Activated CD4-positive, alpha-beta T cell treated with anti-CD3 and anti-CD28 coated beads, Interleukin-2, Interleukin-6, amounts not matched to agents 100 ng/mL and 50 ng/mL, durations not matched to agents 16 hours and 8 hours (primary cell): ENCODE measurements at regions not wholly inside any gene's neighbourhood (a gene's known extent, or its start where the extent isn't known, plus 50 kb on each side); places are given as distances from the start of the nearest gene placed in this dataset.

ENCODE experiments used
- DNase-seq: peaks from one replicate; pipeline ENCODE4 v3.0.0-alpha.2; 2020

DNA sequence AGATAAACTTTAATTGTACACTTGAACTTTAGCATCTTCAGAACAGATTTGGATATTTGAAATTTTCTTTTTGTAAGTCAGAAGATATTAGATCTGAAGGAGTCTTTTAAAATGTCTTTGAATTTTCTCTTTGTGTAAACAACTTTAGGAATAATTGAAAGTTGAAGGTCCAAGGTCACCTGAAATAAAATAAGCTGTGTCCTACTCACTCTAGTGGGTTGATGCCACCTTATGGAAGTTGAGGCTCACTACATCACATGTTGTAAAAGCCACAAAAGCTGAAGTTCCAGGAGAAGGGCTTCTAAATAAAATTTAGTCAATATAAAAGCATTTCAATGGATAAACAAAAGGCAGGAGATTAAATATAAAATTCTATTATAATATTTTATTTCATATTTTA, 122.0 kb upstream of the ATXN7L3B start:
- DNase-seq = peak; percentile 19

DNA sequence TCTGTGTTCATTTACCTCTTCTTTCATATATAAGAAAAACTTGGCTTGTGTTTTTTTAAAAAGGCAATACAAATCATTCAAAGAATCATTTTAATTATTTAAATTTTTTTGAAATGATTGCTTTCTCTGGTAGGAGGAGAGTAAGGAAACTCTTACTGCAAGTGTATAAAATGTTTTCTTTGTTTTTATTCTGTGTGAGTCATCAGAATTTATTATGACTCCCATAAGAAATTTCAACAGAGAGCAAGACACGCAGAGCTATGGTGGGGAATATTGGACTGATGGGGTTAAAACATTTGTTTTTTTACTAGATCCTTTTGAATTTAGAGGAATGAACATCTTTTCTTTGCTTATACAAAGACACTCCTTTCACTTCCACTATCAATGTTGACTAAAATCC, 119.1 kb upstream of the ATXN7L3B start:
- no peak for DNase-seq

- DNase-seq = no peak
Measured at GRCh38 chr12:74424778-74425177, 112.9 kb upstream of the ATXN7L3B start.

DNA sequence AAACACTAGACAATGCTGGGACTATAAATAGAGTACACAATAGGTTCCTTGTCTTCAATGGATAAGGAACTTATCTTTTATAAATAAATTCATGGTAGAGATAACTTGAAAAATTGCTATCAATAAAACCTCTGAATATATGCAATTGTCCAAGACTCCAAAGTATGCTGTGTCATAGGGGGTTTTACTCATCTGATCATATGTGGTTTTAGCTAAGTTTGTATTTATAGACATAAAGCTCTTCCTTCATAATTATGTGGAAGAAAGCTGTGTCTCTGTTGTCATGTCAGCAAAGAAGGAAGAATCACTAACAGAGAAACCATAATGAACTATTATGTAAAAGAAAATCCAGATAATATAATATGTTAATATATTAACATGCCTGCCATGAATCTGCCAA, 111.5 kb upstream of the ATXN7L3B start:
- no peak for DNase-seq

GRCh38 chr12:74429535-74429934, 108.1 kb upstream of the ATXN7L3B start:
- no peak for DNase-seq

- no peak for DNase-seq
Measured at GRCh38 chr12:74431801-74432200, 105.8 kb upstream of the ATXN7L3B start.

DNA sequence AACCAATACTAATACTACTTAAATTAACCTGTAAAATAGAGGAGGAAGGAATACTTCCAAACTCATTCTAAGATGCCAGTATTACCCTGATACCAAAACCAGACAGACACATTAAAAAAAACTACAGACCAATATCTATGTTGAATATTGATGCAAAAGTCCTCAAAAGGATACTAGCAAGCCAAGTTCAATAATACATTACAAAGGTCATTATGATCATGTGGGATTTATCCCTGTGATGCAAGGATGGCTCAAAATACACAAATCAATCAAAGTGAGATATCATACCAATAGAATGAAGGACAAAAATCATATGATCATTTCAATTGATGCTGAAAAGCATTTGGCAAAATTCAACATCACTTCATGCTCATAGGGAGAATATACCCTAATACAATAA, 97.2 kb upstream of the ATXN7L3B start:
- no peak for DNase-seq

- DNase-seq = no peak
Measured at GRCh38 chr12:74441872-74442271, 95.8 kb upstream of the ATXN7L3B start.

- no peak for DNase-seq
Measured at GRCh38 chr12:74446466-74446865, 91.2 kb upstream of the ATXN7L3B start.

DNA sequence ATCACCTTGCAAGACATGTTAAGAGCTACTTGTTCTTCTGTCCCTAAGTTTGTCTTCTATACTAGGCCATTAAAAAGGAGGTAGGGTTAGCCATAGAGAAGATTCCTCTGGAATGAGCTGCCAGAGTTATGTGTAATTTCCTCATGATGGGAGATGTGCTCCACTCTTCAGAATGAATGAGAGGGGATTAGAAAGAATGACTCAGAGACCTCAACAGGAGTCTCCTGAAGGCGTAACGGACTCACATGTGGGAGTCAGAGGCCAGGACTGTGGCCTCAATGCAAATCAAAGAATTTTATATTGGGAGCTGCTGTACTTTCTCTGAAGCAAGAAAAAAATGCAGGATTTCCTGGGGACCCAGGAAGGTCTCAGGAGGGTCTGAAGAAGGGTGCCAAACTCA, 87.8 kb upstream of the ATXN7L3B start:
- no peak for DNase-seq

GRCh38 chr12:74454109-74454508, 83.5 kb upstream of the ATXN7L3B start:
- no peak for DNase-seq

GRCh38 chr12:74455429-74455828, 82.2 kb upstream of the ATXN7L3B start:
- no peak for DNase-seq

DNA sequence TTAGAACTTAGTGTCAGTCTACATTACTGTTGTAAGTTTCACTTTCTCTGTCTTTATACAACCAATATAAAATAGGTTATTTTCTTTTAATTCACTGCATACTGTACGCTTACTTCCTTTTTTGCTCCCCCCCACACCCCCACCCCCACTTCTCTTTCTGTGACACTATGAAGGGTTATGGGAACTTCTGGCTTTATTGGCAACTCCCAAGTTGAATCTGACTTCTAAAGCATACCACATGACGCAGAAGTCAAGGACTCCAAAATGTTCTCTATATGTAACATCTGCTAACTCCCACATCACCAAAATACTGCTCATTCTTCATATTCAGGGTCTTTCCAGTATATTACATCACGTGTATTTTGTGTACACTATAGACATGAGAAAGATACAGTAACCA, 81.2 kb upstream of the ATXN7L3B start:
- DNase-seq = no peak

DNA sequence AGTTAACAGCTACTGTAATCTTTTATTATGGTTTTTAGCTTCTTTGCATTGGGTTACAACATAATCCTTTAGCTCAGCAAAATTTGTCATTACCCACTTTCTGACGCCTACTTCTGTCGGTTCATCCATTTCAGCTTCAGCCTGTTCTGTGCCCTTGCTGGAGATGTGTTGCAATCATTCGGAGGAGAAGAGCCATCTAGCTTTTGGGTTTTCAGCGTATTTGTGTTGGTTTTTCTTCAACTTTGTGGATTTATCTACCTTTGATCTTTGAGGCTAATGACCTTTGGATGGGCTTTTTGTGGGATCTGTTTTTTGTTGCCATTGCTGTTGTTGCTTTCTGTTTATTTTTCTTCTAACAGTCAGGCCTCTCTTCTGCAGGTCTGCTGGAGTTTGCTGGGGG, 69.2 kb upstream of the ATXN7L3B start:
- DNase-seq = no peak

DNA sequence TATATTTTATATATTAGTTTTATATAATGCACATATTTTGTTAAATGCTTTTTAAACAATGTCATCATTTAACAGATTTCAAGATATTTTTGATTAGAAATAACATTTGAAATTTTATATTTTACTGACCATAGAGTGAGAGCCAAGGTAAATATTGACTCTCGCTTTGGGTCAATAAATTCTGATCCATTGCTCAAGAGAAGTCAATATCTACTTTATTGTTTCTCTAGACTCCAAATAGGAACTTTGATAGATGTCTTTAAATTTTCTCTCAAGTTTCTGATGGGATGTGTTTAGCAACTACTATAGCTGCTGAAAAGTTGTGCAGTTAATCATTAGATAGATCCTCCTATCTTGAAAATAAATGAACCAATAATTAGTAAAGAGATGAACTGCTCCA, 61.4 kb upstream of the ATXN7L3B start:
- no peak for DNase-seq

DNA sequence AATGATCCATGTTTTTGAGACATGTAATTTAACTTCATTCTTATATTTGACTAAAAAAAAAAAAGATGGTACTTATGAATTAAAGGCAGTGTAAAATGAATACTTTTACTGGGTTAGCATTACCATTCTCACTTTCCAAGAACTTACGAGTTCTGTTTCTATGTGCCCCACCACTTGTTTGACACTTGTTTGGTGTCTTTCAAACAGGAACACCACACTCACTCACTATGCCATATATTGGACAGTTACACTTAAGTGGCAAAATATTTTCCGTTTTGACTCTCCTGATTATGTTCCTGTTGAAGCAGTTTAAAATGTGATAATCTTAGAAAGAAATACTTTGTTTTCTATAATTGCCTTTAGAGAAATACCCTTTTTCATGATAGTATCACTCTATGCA, 56.6 kb upstream of the ATXN7L3B start:
- DNase-seq = no peak

GRCh38 chr12:74482115-74482514, 55.5 kb upstream of the ATXN7L3B start:
- DNase-seq = no peak

DNA sequence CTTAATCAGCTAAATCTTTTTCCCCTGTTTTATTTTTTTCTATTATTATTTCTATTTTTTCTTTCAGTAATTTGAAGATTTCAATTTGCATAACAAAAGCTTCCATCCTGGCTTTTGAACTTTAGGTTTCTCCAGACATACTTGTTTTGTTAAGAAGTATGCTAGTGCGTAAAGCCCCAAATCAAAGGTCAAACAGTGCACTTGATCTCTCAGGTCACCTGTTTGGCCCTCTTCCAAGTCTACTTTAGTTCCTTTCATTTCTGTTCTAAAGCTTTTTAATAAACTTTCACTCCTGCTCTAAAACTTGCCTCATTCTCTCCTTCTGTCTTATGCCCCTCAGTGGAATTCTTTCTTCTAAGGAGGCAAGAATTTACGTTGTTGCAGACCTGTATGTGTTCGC, 54.6 kb upstream of the ATXN7L3B start:
- DNase-seq = no peak
